B cell (primary cell): ENCODE measurements at regions not wholly inside any gene's neighbourhood (a gene's known extent, or its start where the extent isn't known, plus 50 kb on each side); places are given as distances from the start of the nearest gene placed in this dataset.

Source experiments
- ATAC-seq: fragments of 200-7000 bp; cut with Tn5 transposase; one replicate; pipeline ENCODE4 v1.10.0; 2021; ENCODE audit warnings: low read depth, mild to moderate bottlenecking, moderate number of reproducible peaks, moderate library complexity
- CTCF ChIA-PET: fragments of 350-600 bp; sonication (Branson Sonifier 250); formaldehyde crosslinking; loops from one replicate; lab custom pipeline; 2021; ENCODE audit warnings: antibody characterized with exemption, inconsistent platforms; lab: Charles Lee
- POLR2A ChIA-PET: fragments of 350-600 bp; sonication (Branson Sonifier 250); formaldehyde crosslinking; loops from one replicate; lab custom pipeline; 2021; ENCODE audit warnings: antibody characterized with exemption; lab: Charles Lee
- DNase-seq: peaks from one replicate; pipeline ENCODE4 v3.0.0; 2013
- H2AFZ ChIP-seq: 2 replicates; pipeline ENCODE4 v1.6.1; 2012; ENCODE audit warnings: mild to moderate bottlenecking, low read depth, low read length; ENCODE audit not compliant: insufficient read depth, poor library complexity, severe bottlenecking
- H3K27ac ChIP-seq, 2 donors: 1 replicate in 1 of 2; 2 replicates in 1 of 2; pipeline ENCODE4 v1.5.1; 2012 to 2013; ENCODE audit warnings: low read length in 2 of 2, mild to moderate bottlenecking in 2 of 2, moderate library complexity in 1 of 2
- H3K27me3 ChIP-seq, 4 experiments: fragments of 200-600 bp in 1 of 4; sonication (generic) in 1 of 4; replicated peaks in 1 of 4; 1 replicate in 2 of 4; 2 replicates in 2 of 4; pipeline versions ENCODE4 v1.6.1 to v1.7.0; 2013 to 2016; ENCODE audit warnings: low read length in 3 of 4, mild to moderate bottlenecking in 2 of 4, mixed read lengths in 1 of 4, moderate library complexity in 1 of 4; ENCODE audit not compliant: insufficient read depth in 4 of 4, control insufficient read depth in 3 of 4; ENCODE audit errors: control extremely low read depth in 1 of 4
- H3K36me3 ChIP-seq, 2 experiments: replicated peaks in 1 of 2; 1 replicate in 1 of 2; 2 replicates in 1 of 2; pipeline versions ENCODE4 v1.6.1 to v1.7.1; 2013; ENCODE audit warnings: low read length in 1 of 2; ENCODE audit not compliant: insufficient read depth in 2 of 2, control insufficient read depth in 1 of 2; ENCODE audit errors: control extremely low read depth in 1 of 2, extremely low read depth in 1 of 2
- H3K4me1 ChIP-seq, 2 donors: fragments of 200-600 bp in 1 of 2; sonication (generic) in 1 of 2; 1 replicate in 1 of 2; 2 replicates in 1 of 2; pipeline versions ENCODE4 v1.5.1 to v1.6.1; 2013 to 2017; ENCODE audit warnings: low read length in 2 of 2; ENCODE audit not compliant: control insufficient read depth in 2 of 2, insufficient read depth in 2 of 2
- H3K4me2 ChIP-seq: replicated peaks from 2 replicates; pipeline ENCODE3; 2012; ENCODE audit warnings: mild to moderate bottlenecking, low read depth, low read length; ENCODE audit not compliant: poor library complexity, severe bottlenecking
- H3K4me3 ChIP-seq, 5 experiments: fragments of 200-600 bp in 1 of 5; sonication (generic) in 1 of 5; 1 replicate in 3 of 5; 2 replicates in 2 of 5; pipeline versions ENCODE4 v1.5.1 to v1.7.0; 2011 to 2016; ENCODE audit warnings: low read length in 4 of 5, mild to moderate bottlenecking in 4 of 5, low read depth in 2 of 5, control low read depth in 1 of 5, moderate library complexity in 1 of 5; ENCODE audit not compliant: insufficient read depth in 1 of 5; ENCODE audit errors: control extremely low read depth in 1 of 5, extremely low read depth in 1 of 5
- H3K79me2 ChIP-seq: fragments of 200-600 bp; sonication (generic); one replicate; pipeline ENCODE4 v1.6.0; 2016; ENCODE audit warnings: low read length; ENCODE audit not compliant: control insufficient read depth, insufficient read depth
- H3K9ac ChIP-seq: fragments of 200-600 bp; sonication (generic); 2 replicates; pipeline ENCODE4 v1.6.1; 2017; ENCODE audit warnings: mild to moderate bottlenecking, low read length, moderate library complexity
- H3K9me3 ChIP-seq, 3 donors: one replicate each; pipeline versions ENCODE4 v1.6.1 to v1.7.1; 2013; ENCODE audit warnings: low read length in 2 of 3; ENCODE audit not compliant: control insufficient read depth in 2 of 3, insufficient read depth in 1 of 3; ENCODE audit errors: control extremely low read depth in 1 of 3
- H4K20me1 ChIP-seq: 2 replicates; pipeline ENCODE4 v1.6.0; 2012; ENCODE audit warnings: mild to moderate bottlenecking, low read length; ENCODE audit not compliant: insufficient read depth, control insufficient read depth, poor library complexity, severe bottlenecking
- H3K27ac Mint-ChIP-seq: one replicate; pipeline ENCODE4 v1.8.0; 2021; ENCODE audit warnings: mixed read lengths
- H3K27me3 Mint-ChIP-seq: one replicate; pipeline ENCODE4 v1.8.0; 2021; ENCODE audit warnings: mixed read lengths
- H3K4me1 Mint-ChIP-seq: one replicate; pipeline ENCODE4 v1.8.0; 2021; ENCODE audit warnings: mixed read lengths
- H3K4me3 Mint-ChIP-seq: one replicate; pipeline ENCODE4 v1.8.0; 2021; ENCODE audit warnings: mixed read lengths
- H3K9me3 Mint-ChIP-seq: one replicate; pipeline ENCODE4 v1.8.0; 2022; ENCODE audit warnings: mixed read lengths; ENCODE audit not compliant: insufficient read depth
- CTCF ChIP-seq: fragments of 200-600 bp; IDR thresholded peaks from one replicate; pipeline ENCODE4 v1.8.0; 2022; ENCODE audit warnings: antibody characterized with exemption, mild to moderate bottlenecking
- EZH2 ChIP-seq: IDR thresholded peaks from 2 replicates; pipeline ENCODE4 v1.6.1; 2012; ENCODE audit warnings: borderline replicate concordance, low read depth, mild to moderate bottlenecking, moderate library complexity, low read length; ENCODE audit not compliant: insufficient read depth, poor library complexity, severe bottlenecking
- WGBS: methylation state at CpG from one replicate; pipeline ENCODE4 v1.1.5; 2013; ENCODE audit warnings: missing lambda C conversion rate; ENCODE audit not compliant: insufficient coverage; 5-methylcytosine and 5-hydroxymethylcytosine counted together
- intact Hi-C: fragments of 100-400 bp; cut with micrococcal nuclease; formaldehyde crosslinking; loops from one replicate; pipeline ENCODE4 v1.10.0; 2022

DNA sequence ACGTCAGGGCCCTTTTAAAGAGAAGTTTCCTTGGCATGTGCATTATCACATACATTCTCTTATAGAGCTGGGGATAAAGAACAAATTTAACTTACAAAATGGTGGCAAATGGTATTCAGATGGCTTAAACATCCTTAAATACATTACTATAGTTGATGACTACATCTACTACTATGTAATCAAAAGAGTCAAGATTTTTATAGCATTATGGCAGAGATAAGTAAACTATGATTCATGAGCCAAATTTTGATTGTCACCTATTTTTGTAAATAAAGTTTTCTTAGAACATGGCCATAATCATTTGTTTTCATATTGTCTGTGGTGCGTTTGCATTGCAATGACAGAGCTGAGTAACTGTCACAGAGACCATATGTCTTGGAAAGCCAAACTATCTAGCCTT lies 1188.6 kb upstream of the TENM4 start:
- H2AFZ ChIP-seq, result no peak overlapping the region

DNA sequence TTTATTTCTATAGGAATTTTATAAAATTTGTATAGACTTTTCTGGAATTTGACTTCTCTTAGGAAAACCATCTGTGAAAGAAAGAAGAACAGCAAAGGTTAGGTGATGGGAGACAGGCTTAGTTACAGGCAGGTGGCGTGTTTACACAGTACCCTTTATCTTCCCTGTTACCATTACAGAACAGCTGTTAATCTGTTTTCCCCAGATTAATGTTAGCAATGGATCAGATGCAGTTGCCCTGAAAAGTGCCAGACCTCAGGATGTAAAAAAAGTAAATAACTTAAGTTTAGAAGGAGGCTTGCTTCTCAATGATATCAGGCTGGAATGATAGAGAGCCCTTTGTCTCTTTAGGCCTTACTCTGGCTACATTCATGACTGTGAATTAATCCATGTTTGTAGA lies 1186.5 kb upstream of the TENM4 start:
- no peaks in the 10 kb centered on the region for H3K27me3 ChIP-seq
- POLR2A ChIA-PET, result no interaction called here
- no peak overlapping the region for H2AFZ ChIP-seq
- no CpG with 5 or more reads among the region's 1 CpG for WGBS
- no peaks in the 10 kb centered on the region for H4K20me1 ChIP-seq
- H3K4me2 ChIP-seq, result no peak overlapping the region
- DNase-seq (no peak), ATAC-seq (no peak)
- Mint-ChIP-seq H3K27me3 (no peaks in the 10 kb centered on the region), H3K27ac (no peak overlapping the region), H3K9me3 (peaks cover 3% of the 10 kb centered on the region), H3K4me1 (no peaks in the 10 kb centered on the region), H3K4me3 (no peak overlapping the region)
- H3K9ac ChIP-seq, result no peak overlapping the region
- H3K9me3 ChIP-seq, result no peaks in the 10 kb centered on the region
- no peak overlapping the region for H3K27ac ChIP-seq
- no peaks in the 10 kb centered on the region for H3K79me2 ChIP-seq
- TF ChIP-seq EZH2 (no peak), CTCF (no peak)
- intact Hi-C loops, result no loop called here
- CTCF ChIA-PET, result no interaction called here
- H3K4me3 ChIP-seq, result no peak overlapping the region
- H3K36me3 ChIP-seq, result no peaks in the 10 kb centered on the region
- no peaks in the 10 kb centered on the region for H3K4me1 ChIP-seq

More for the DNA sequence above, 1188.6 kb upstream of the TENM4 start:
- Histone ChIP-seq H3K9ac (no peak overlapping the region), H3K36me3 (no peaks in the 10 kb centered on the region), H4K20me1 (no peaks in the 10 kb centered on the region), H3K27me3 (no peaks in the 10 kb centered on the region), H3K4me1 (no peaks in the 10 kb centered on the region), H3K27ac (no peak overlapping the region), H3K4me2 (no peak overlapping the region), H3K4me3 (no peak overlapping the region), H3K9me3 (peaks cover 0 to 4% (median 0%) of the 10 kb centered on the region in 3 donors), H3K79me2 (no peaks in the 10 kb centered on the region)
- ATAC-seq (no peak), DNase-seq (no peak)
- intact Hi-C loops, result no loop called here
- POLR2A ChIA-PET, result no interaction called here
- peaks cover 6% of the 10 kb centered on the region for H3K9me3 Mint-ChIP-seq
- CTCF ChIA-PET, result no interaction called here
- WGBS, result no CpG with 5 or more reads among the region's 2 CpGs
- H3K27me3 Mint-ChIP-seq, result no peaks in the 10 kb centered on the region
- H3K4me1 Mint-ChIP-seq, result no peaks in the 10 kb centered on the region
- no peak overlapping the region for H3K27ac Mint-ChIP-seq
- TF ChIP-seq EZH2, result no peak
- no peak for TF ChIP-seq CTCF
- H3K4me3 Mint-ChIP-seq, result no peak overlapping the region
